Activated CD8-positive, alpha-beta memory T cell treated with anti-CD3 and anti-CD28 coated beads for 1 hour (primary cell): ENCODE measurements at regions not wholly inside any gene's neighbourhood (a gene's known extent, or its start where the extent isn't known, plus 50 kb on each side); places are given as distances from the start of the nearest gene placed in this dataset.
"Not testable (repeated sequence)": the region's sequence is repeated elsewhere in the genome, so short reads cannot be mapped to it uniquely, and the experiment has no call there.

Experiments used
- DNase-seq, 2 donors: peaks; one replicate each; pipeline ENCODE4 v3.0.0-alpha.2; 2020; ENCODE audit warnings: low read depth in 1 of 2; ENCODE audit errors: extremely low read depth in 1 of 2

GRCh38 chr2:34875091-34875745 lies 1276.1 kb upstream of the FAM98A start:
- DNase-seq = no peak

GRCh38 chr2:34853646-34854045 lies 1254.5 kb upstream of the FAM98A start:
- DNase-seq = no peak

- DNase-seq = no peak
Observed at GRCh38 chr2:34851804-34852203, 1252.7 kb upstream of the FAM98A start.

- no peak for DNase-seq
Observed at GRCh38 chr2:34849827-34850226, 1250.7 kb upstream of the FAM98A start.

- no peak for DNase-seq
Observed at GRCh38 chr2:34848691-34849090, 1249.6 kb upstream of the FAM98A start.

GRCh38 chr2:34848132-34848531 lies 1249.0 kb upstream of the FAM98A start:
- no peak for DNase-seq

- no peak for DNase-seq
Observed at GRCh38 chr2:34844629-34845028, 1245.5 kb upstream of the FAM98A start.

- no peak for DNase-seq
Observed at GRCh38 chr2:34838408-34838807, 1239.3 kb upstream of the FAM98A start.

- no peak for DNase-seq
Observed at GRCh38 chr2:34836361-34836760, 1237.3 kb upstream of the FAM98A start.

- no peak for DNase-seq
Observed at GRCh38 chr2:34831096-34831495, 1232.0 kb upstream of the FAM98A start.

GRCh38 chr2:34828481-34828880 lies 1229.4 kb upstream of the FAM98A start:
- DNase-seq = no peak

GRCh38 chr2:34827398-34827797 lies 1228.3 kb upstream of the FAM98A start:
- no peak for DNase-seq

GRCh38 chr2:34825686-34826085 lies 1226.6 kb upstream of the FAM98A start:
- no peak for DNase-seq

GRCh38 chr2:34822616-34823015 lies 1223.5 kb upstream of the FAM98A start:
- DNase-seq = no peak

GRCh38 chr2:34815052-34815741 lies 1216.1 kb upstream of the FAM98A start:
- no peak for DNase-seq

GRCh38 chr2:34810456-34810855 lies 1211.4 kb upstream of the FAM98A start:
- no peak for DNase-seq

GRCh38 chr2:34808426-34808825 lies 1209.3 kb upstream of the FAM98A start:
- no peak for DNase-seq

GRCh38 chr2:34806891-34807290 lies 1207.8 kb upstream of the FAM98A start:
- DNase-seq = no peak

- DNase-seq = no peak
Observed at GRCh38 chr2:34806396-34806795, 1207.3 kb upstream of the FAM98A start.

GRCh38 chr2:34799556-34799955 lies 1200.5 kb upstream of the FAM98A start:
- no peak for DNase-seq

- DNase-seq = not testable (repeated sequence)
Observed at GRCh38 chr2:34795586-34795985, 1196.5 kb upstream of the FAM98A start.

GRCh38 chr2:34789169-34789568 lies 1190.1 kb upstream of the FAM98A start:
- no peak for DNase-seq

- no peak for DNase-seq
Observed at GRCh38 chr2:34787341-34787740, 1188.2 kb upstream of the FAM98A start.
